CD14-positive monocyte (primary cell): ENCODE measurements at regions not wholly inside any gene's neighbourhood (a gene's known extent, or its start where the extent isn't known, plus 50 kb on each side); places are given as distances from the start of the nearest gene placed in this dataset.

Source experiments
- DNase-seq, 3 donors: peaks; one replicate each; pipeline ENCODE4 v3.0.0-alpha.2; 2011 to 2022
- H2AFZ ChIP-seq: 2 replicates; pipeline ENCODE4 v1.6.0; 2012; ENCODE audit warnings: mild to moderate bottlenecking, low read depth, low read length, inconsistent platforms; ENCODE audit not compliant: insufficient read depth, poor library complexity, severe bottlenecking
- H3K27ac ChIP-seq, 2 donors: 1 replicate in 1 of 2; 2 replicates in 1 of 2; pipeline ENCODE4 v1.5.1; 2012 to 2013; ENCODE audit warnings: low read length in 2 of 2, control low read depth in 1 of 2, inconsistent platforms in 1 of 2, low read depth in 1 of 2, mild to moderate bottlenecking in 1 of 2
- H3K27me3 ChIP-seq, 2 donors: one replicate each; pipeline versions ENCODE4 v1.6.0 to v1.6.1; 2011 to 2013; ENCODE audit warnings: low read length in 2 of 2; ENCODE audit not compliant: control insufficient read depth in 2 of 2, insufficient read depth in 2 of 2
- H3K36me3 ChIP-seq, 2 donors: replicated peaks in 1 of 2; 1 replicate in 1 of 2; 2 replicates in 1 of 2; pipeline versions ENCODE4 v1.5.1 to v1.6.1; 2012 to 2013; ENCODE audit warnings: low read length in 2 of 2, control low read depth in 1 of 2, inconsistent platforms in 1 of 2, mild to moderate bottlenecking in 1 of 2; ENCODE audit not compliant: insufficient read depth in 2 of 2, control insufficient read depth in 1 of 2
- H3K4me1 ChIP-seq, 2 donors: 1 replicate in 1 of 2; 2 replicates in 1 of 2; pipeline versions ENCODE4 v1.5.1 to v1.6.1; 2012 to 2013; ENCODE audit warnings: low read length in 2 of 2, control low read depth in 1 of 2, inconsistent platforms in 1 of 2, mild to moderate bottlenecking in 1 of 2, moderate library complexity in 1 of 2; ENCODE audit not compliant: insufficient read depth in 2 of 2, control insufficient read depth in 1 of 2
- H3K4me2 ChIP-seq: replicated peaks from 2 replicates; pipeline ENCODE3; 2012; ENCODE audit warnings: low read length, moderate library complexity, mild to moderate bottlenecking; ENCODE audit not compliant: poor library complexity, severe bottlenecking; ENCODE audit errors: extremely low read depth
- H3K4me3 ChIP-seq, 3 experiments: fragments of 200-600 bp in 1 of 3; sonication (generic) in 1 of 3; replicated peaks in 1 of 3; 1 replicate in 2 of 3; 2 replicates in 1 of 3; pipeline ENCODE4 v1.5.1; 2011 to 2013; ENCODE audit warnings: low read length in 3 of 3, mild to moderate bottlenecking in 3 of 3, control low read depth in 2 of 3, low read depth in 2 of 3, inconsistent platforms in 1 of 3, moderate library complexity in 1 of 3
- H3K79me2 ChIP-seq: 2 replicates; pipeline ENCODE4 v1.6.0; 2012; ENCODE audit warnings: mild to moderate bottlenecking, control low read depth, inconsistent platforms, low read length, moderate library complexity; ENCODE audit not compliant: insufficient read depth
- H3K9ac ChIP-seq: 2 replicates; pipeline ENCODE4 v1.6.0; 2017; ENCODE audit warnings: low read length, mild to moderate bottlenecking; ENCODE audit not compliant: insufficient read depth, poor library complexity, severe bottlenecking
- H3K9me3 ChIP-seq, 2 donors: replicated peaks in 1 of 2; 1 replicate in 1 of 2; 2 replicates in 1 of 2; pipeline versions ENCODE4 v1.5.1 to v1.6.1; 2012 to 2013; ENCODE audit warnings: low read length in 2 of 2, control low read depth in 1 of 2; ENCODE audit not compliant: control insufficient read depth in 1 of 2, insufficient read depth in 1 of 2
- H4K20me1 ChIP-seq: 2 replicates; pipeline ENCODE4 v1.6.0; 2012; ENCODE audit warnings: mild to moderate bottlenecking, low read length, control low read depth, moderate library complexity; ENCODE audit not compliant: insufficient read depth
- H3K27ac Mint-ChIP-seq, 7 donors: one replicate each; pipeline ENCODE4 v1.8.0; 2020; ENCODE audit warnings: mild to moderate bottlenecking in 7 of 7, mixed read lengths in 7 of 7, moderate library complexity in 6 of 7, inconsistent platforms in 2 of 7
- H3K27me3 Mint-ChIP-seq, 3 donors: one replicate each; pipeline ENCODE4 v1.8.0; 2021 to 2022; ENCODE audit warnings: low read depth in 3 of 3, mild to moderate bottlenecking in 3 of 3, mixed read lengths in 3 of 3, moderate library complexity in 3 of 3, inconsistent platforms in 1 of 3
- H3K36me3 Mint-ChIP-seq, 2 donors: one replicate each; pipeline ENCODE4 v1.8.0; 2020; ENCODE audit warnings: mixed read lengths in 2 of 2, inconsistent platforms in 1 of 2, mild to moderate bottlenecking in 1 of 2
- H3K4me1 Mint-ChIP-seq: one replicate; pipeline ENCODE4 v1.8.0; 2020; ENCODE audit warnings: mild to moderate bottlenecking, mixed read lengths
- H3K4me3 Mint-ChIP-seq, 2 donors: one replicate each; pipeline ENCODE4 v1.8.0; 2020; ENCODE audit warnings: mild to moderate bottlenecking in 2 of 2, mixed read lengths in 2 of 2, moderate library complexity in 1 of 2
- H3K9me3 Mint-ChIP-seq, 7 donors: one replicate each; pipeline ENCODE4 v1.8.0; 2020 to 2022; ENCODE audit warnings: mixed read lengths in 7 of 7, mild to moderate bottlenecking in 6 of 7, moderate library complexity in 6 of 7, inconsistent platforms in 2 of 7
- WGBS: methylation state at CpG from one replicate; pipeline ENCODE4 v1.1.5; 2013; ENCODE audit warnings: missing lambda C conversion rate; ENCODE audit not compliant: insufficient coverage; 5-methylcytosine and 5-hydroxymethylcytosine counted together
- intact Hi-C, 2 donors: fragments of 100-400 bp; cut with micrococcal nuclease; formaldehyde crosslinking; loops; one replicate each; pipeline versions ENCODE4 v1.15.0 to v1.15.1; 2023
- TF ChIP-seq, protein P1 (sequence below): fragments of 200-600 bp; IDR thresholded peaks from one replicate; pipeline ENCODE4 v1.8.0; 2022; ENCODE audit warnings: antibody characterized with exemption, mild to moderate bottlenecking

DNA sequence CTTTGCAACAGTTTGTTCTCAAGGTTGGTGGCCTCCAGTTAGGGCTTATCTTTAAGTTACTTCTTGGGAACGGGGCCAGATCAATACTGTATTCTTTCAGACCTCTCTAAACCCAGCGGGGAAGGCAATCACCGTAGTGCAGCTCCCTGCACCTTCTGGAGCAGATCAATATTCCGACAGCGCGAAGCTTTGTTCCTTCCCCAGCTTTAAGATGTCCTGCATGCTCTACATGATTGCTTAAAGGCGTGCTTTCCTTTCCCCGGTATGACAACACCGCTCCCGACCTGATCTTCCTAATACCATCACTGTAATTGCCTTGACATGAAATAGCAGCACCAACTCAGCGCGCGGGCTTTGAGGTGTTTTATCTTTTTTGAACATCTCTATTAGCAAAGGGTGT is 755.2 kb downstream of the NR2F2 start:
- no peaks in the 10 kb centered on the region for H3K36me3 Mint-ChIP-seq
- Histone ChIP-seq H3K4me1 (no peaks in the 10 kb centered on the region), H3K27me3 (peaks cover 0 to 3% of the 10 kb centered on the region in 2 donors), H3K9ac (no peak overlapping the region), H3K27ac (no peak overlapping the region), H2AFZ (no peak overlapping the region), H3K79me2 (no peaks in the 10 kb centered on the region), H4K20me1 (no peaks in the 10 kb centered on the region), H3K4me2 (no peak overlapping the region), H3K4me3 (no peak overlapping the region), H3K9me3 (no peaks in the 10 kb centered on the region), H3K36me3 (no peaks in the 10 kb centered on the region)
- H3K9me3 Mint-ChIP-seq: peaks cover 0 to 6% (median 3%) of the 10 kb centered on the region in 7 donors
- peaks cover 5 to 10% (median 8%) of the 10 kb centered on the region in 3 donors for H3K27me3 Mint-ChIP-seq
- DNase-seq: no peak
- WGBS: 69% methylated on average over 6 of the region's 13 CpGs
- H3K27ac Mint-ChIP-seq: no peak overlapping the region
- intact Hi-C loops: no loop called here
- TF ChIP-seq, protein P1, sequence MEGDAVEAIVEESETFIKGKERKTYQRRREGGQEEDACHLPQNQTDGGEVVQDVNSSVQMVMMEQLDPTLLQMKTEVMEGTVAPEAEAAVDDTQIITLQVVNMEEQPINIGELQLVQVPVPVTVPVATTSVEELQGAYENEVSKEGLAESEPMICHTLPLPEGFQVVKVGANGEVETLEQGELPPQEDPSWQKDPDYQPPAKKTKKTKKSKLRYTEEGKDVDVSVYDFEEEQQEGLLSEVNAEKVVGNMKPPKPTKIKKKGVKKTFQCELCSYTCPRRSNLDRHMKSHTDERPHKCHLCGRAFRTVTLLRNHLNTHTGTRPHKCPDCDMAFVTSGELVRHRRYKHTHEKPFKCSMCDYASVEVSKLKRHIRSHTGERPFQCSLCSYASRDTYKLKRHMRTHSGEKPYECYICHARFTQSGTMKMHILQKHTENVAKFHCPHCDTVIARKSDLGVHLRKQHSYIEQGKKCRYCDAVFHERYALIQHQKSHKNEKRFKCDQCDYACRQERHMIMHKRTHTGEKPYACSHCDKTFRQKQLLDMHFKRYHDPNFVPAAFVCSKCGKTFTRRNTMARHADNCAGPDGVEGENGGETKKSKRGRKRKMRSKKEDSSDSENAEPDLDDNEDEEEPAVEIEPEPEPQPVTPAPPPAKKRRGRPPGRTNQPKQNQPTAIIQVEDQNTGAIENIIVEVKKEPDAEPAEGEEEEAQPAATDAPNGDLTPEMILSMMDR: no peak
- H3K4me1 Mint-ChIP-seq: peaks cover 15% of the 10 kb centered on the region
- H3K4me3 Mint-ChIP-seq: no peak overlapping the region

DNA sequence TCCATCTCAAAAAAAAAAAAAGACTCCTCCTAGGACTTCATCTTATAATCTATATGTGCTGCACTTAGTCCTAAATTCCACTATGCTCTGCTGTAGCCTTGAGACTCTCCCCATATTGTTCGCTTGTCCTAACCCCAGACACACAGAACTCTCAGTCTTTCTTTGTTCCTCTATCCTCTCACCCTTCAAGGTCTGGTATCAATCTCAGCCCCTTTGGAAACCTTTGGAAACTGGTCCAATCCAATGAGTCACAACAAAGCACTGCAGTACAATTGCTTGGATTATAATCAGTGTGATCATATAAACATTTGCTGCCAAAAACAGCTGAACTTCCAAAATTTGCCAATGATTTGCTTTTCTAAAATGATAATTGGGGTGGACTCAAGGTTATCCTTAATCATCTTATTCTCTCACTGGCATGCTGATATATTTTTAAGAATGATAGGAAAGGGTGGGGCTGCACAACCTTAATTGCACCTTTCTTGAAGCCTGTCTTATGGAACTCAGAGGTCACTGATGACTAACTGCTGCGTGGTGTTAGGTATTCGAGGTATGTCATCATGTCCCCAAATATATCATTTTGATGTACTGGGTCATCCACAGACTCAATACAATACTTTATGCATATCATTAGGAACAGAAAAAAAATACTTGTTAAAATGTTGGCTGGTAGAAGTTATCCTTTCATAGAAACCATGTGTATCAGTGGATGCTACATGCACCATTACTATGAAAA is 756.7 kb downstream of the NR2F2 start:
- no peaks in the 10 kb centered on the region for H3K36me3 Mint-ChIP-seq
- H3K4me2 ChIP-seq: no peak overlapping the region
- no peaks in the 10 kb centered on the region for H3K4me1 ChIP-seq
- peak overlapping the region in 1 of 7 donors; percentile 33 for H3K27ac Mint-ChIP-seq
- no peak overlapping the region for H3K4me3 Mint-ChIP-seq
- TF ChIP-seq, protein P1: no peak
- no peak overlapping the region for H3K27ac ChIP-seq
- no peaks in the 10 kb centered on the region for H3K36me3 ChIP-seq
- no peak overlapping the region for H3K9ac ChIP-seq
- H3K9me3 ChIP-seq: no peaks in the 10 kb centered on the region
- intact Hi-C loops: no loop called here
- H3K27me3 Mint-ChIP-seq: peaks cover 5 to 12% (median 8%) of the 10 kb centered on the region in 3 donors
- no peak overlapping the region for H2AFZ ChIP-seq
- peaks cover 0 to 7% (median 3%) of the 10 kb centered on the region in 7 donors for H3K9me3 Mint-ChIP-seq
- peaks cover 0 to 3% of the 10 kb centered on the region in 2 donors for H3K27me3 ChIP-seq
- DNase-seq: no peak
- H3K79me2 ChIP-seq: no peaks in the 10 kb centered on the region
- no peak overlapping the region for H3K4me3 ChIP-seq
- WGBS: 80% methylated on average over 1 of the region's 3 CpGs
- peaks cover 15% of the 10 kb centered on the region for H3K4me1 Mint-ChIP-seq
- H4K20me1 ChIP-seq: no peaks in the 10 kb centered on the region
